ENCODE measurements at regions not wholly inside any gene's neighbourhood (a gene's known extent, or its start where the extent isn't known, plus 50 kb on each side); places are given as distances from the start of the nearest gene placed in this dataset.

DNA sequence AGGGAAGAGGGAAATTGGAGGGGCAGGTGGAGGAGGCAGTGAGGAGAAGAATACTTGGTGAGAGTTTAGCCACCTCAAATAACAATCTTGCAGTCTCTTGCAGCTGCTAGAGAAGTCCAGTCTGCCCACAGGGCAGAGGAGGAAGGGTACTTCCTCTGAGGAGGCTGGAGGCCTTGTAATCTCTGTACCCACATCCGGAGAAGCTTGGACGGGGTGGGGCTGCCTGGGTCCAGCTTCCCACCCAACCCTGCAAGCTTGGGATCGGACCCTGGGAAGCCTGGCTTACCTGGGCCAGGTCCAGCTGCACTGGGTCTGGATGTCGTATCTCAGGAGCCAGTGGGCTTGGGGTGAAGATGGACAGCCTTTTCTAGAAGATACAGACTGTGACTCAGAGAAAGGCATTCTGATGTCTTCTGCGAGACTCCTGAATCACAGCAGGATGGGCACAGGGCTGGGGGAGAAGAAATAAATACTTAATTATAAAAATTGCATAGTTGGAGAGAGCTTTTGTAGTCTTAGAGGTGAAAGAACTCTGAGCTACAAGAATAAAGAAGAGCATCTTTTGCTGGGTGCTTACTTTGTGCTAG is 111.8 kb upstream of the JUN start:
- no peak for DNase-seq (ENCODE audit: low spot score)
- in situ Hi-C loops (cut with MboI; ENCODE audit: low pct_unique_long_range_greater_than_20kb, low sequenced_read_pairs, unreplicated experiment): no loop called here
- no peak for TF ChIP-seq CTCF (IDR thresholded peaks at IDR 0.05; ENCODE audit: extremely low read depth, insufficient read depth, missing control alignments)

GRCh38 chr1:58896246-58897183 is 112.7 kb upstream of the JUN start:
- DNase-seq (ENCODE audit: low spot score): no peak
- in situ Hi-C loops (cut with MboI; ENCODE audit: low pct_unique_long_range_greater_than_20kb, low sequenced_read_pairs, unreplicated experiment): no loop called here
- no peak for TF ChIP-seq CTCF (IDR thresholded peaks at IDR 0.05; ENCODE audit: extremely low read depth, insufficient read depth, missing control alignments)

DNA sequence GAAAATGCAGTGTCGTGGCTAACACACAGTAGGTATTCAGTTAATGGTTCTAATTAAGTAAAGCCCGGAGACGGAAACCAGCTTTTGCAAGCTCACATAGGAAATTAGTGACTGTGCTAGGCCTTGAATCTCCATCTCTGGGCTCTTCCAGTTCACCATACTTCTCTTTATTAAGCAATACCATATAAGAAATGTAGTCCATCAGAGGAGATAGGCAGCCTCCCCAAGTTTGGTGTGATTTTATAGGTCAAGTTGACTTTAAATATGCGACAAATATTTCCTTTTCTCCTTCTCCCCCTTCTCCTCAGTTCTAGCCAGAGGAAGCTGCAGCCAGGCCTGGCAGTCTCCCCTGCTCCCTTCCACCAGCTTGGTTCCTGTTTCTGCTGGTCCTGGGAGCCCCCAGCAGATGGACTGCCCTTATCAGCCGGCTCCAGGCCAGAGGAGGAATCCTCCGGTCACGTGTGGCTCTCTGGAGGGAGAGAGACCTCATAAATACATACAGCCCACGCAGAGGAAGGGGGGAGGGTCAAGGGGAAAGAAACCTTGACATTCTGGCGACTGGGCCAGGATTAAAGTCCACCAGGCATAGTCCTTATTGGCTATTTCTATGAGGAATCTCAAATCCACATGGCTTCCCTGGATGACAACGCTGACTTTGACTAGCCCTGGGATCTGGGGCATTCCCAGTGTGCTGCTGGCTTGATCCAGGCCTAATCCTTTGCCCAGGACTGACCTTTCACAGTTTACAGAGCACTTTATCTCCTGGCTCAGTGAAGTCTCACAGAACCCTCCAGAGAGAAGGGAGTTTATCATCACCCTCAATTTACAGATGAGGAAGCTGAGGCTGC is 115.1 kb upstream of the JUN start:
- DNase-seq (ENCODE audit: low spot score): no peak

GRCh38 chr1:58899587-58900271 is 115.9 kb upstream of the JUN start:
- no peak for DNase-seq (ENCODE audit: low spot score)
- no peak for TF ChIP-seq CTCF (IDR thresholded peaks at IDR 0.05; ENCODE audit: extremely low read depth, insufficient read depth, missing control alignments)
- in situ Hi-C loops (cut with MboI; ENCODE audit: low pct_unique_long_range_greater_than_20kb, low sequenced_read_pairs, unreplicated experiment): no loop called here

More for the DNA sequence above, 115.1 kb upstream of the JUN start:
- no peak for TF ChIP-seq CTCF (IDR thresholded peaks at IDR 0.05; ENCODE audit: extremely low read depth, insufficient read depth, missing control alignments)
- in situ Hi-C loops (cut with MboI; ENCODE audit: low pct_unique_long_range_greater_than_20kb, low sequenced_read_pairs, unreplicated experiment): no loop called here

DNA sequence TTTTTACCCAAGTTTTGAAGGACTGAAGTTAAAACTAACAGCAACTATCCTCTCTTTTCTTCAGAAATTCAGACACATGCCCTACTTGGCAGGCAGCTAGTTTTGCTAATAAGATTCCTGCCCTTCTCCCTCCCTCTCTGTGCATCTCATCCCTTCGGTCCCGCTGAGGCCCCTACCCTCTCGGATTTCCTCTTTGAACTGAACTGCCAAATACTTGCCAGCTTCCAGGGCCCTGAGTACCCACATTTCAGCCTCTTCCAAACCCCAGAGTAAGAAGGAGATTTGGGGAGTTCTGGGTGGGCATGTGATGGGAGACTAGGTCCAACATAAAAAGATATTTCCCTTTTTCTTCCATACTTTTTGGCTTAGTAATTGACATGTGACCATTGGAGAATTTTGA is 116.5 kb upstream of the JUN start:
- no peak for TF ChIP-seq CTCF (IDR thresholded peaks at IDR 0.05; ENCODE audit: extremely low read depth, insufficient read depth, missing control alignments)
- in situ Hi-C loops (cut with MboI; ENCODE audit: low pct_unique_long_range_greater_than_20kb, low sequenced_read_pairs, unreplicated experiment): no loop called here

DNA sequence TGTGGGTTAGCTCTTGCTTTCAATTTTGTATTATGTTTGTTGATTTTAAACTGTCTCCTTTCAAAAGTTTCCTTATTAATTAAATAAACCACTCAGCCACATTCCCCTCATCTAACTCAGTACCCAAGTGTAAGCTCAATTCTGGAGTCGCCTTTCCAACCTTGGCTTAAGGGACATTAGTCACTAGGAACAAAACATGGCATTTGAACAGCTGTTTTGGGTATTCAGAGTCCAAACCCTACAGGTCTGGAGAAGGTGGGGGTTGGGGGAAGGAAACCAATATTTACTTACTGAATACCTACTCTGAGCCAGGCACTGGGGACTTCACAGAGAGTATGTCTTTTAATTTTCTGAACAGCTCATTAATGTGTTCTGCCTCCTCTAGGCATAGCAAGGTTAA is 117.2 kb upstream of the JUN start:
- in situ Hi-C loops (cut with MboI; ENCODE audit: low pct_unique_long_range_greater_than_20kb, low sequenced_read_pairs, unreplicated experiment): no loop called here
- no peak for DNase-seq (ENCODE audit: low spot score)
- no peak for TF ChIP-seq CTCF (IDR thresholded peaks at IDR 0.05; ENCODE audit: extremely low read depth, insufficient read depth, missing control alignments)

More for the DNA sequence above, 116.5 kb upstream of the JUN start:
- DNase-seq (ENCODE audit: low spot score): no peak
